ENCODE measurements at regions not wholly inside any gene's neighbourhood (a gene's known extent, or its start where the extent isn't known, plus 50 kb on each side); places are given as distances from the start of the nearest gene placed in this dataset.

DNA sequence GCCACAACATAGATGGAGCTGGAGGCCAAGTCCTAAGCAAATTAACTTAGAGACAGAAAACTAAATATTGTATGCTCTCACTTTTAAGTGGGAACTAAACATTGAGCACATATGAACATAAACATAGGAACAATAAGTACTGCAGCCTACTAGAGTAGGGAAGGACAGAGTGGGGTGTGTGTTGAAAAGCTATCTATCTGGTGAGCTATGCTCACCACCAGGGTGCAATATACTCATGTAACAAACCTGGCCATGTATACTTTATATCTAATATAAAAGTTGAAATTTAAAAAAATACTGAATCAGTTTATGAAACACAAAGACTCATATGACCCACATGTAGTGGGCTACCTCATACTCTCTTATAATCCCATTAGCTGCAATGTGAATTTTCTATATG lies 1305.0 kb downstream of the LRFN5 start:
- TF ChIP-seq, protein P1, sequence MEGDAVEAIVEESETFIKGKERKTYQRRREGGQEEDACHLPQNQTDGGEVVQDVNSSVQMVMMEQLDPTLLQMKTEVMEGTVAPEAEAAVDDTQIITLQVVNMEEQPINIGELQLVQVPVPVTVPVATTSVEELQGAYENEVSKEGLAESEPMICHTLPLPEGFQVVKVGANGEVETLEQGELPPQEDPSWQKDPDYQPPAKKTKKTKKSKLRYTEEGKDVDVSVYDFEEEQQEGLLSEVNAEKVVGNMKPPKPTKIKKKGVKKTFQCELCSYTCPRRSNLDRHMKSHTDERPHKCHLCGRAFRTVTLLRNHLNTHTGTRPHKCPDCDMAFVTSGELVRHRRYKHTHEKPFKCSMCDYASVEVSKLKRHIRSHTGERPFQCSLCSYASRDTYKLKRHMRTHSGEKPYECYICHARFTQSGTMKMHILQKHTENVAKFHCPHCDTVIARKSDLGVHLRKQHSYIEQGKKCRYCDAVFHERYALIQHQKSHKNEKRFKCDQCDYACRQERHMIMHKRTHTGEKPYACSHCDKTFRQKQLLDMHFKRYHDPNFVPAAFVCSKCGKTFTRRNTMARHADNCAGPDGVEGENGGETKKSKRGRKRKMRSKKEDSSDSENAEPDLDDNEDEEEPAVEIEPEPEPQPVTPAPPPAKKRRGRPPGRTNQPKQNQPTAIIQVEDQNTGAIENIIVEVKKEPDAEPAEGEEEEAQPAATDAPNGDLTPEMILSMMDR (IDR thresholded peaks at IDR 0.05) = no peak
- no peak for TF ChIP-seq POLR2A (IDR thresholded peaks at IDR 0.05)

All from lower leg skin (tissue), 3 donors.